Right ventricle myocardium inferior (tissue), 1 donor: ENCODE measurements at regions not wholly inside any gene's neighbourhood (a gene's known extent, or its start where the extent isn't known, plus 50 kb on each side); places are given as distances from the start of the nearest gene placed in this dataset.

Source experiments
- ATAC-seq: fragments of 200-7000 bp; cut with Tn5 transposase; one replicate; pipeline ENCODE4 v1.9.1; 2020; ENCODE audit warnings: mild to moderate bottlenecking, moderate library complexity
- DNase-seq: peaks from one replicate; pipeline ENCODE4 v3.0.0; 2021; ENCODE audit errors: missing footprints
- intact Hi-C: fragments of 100-400 bp; cut with DNase I; formaldehyde crosslinking; loops from one replicate; pipeline ENCODE4 v1.11.0; 2022
- donor health status: DM: no; HTN: yes; CAD: no; lungs with severe emphysema.

DNA sequence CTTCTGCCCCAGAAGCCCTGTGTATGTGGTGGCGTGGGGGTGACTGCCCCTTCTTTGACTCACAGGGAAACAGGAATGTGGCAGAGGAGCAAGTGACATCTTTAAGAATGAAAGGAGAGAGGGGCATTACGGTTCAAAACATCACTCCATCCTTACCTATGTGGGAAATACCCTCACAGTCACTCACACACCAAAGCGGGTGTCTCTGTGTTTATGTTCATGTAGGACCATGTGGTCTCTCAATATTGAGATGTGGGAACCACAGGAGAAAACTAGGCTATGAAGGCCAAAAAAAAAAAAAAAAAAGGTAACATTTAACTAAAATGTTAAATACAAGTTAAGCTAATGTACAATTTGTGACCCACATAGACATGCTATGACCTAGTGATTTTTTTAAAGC, 153.6 kb upstream of the GPR12 start:
- DNase-seq = no peak
- ATAC-seq = no peak
- intact Hi-C loops = no loop called here

GRCh38 chr13:26910754-26911465, 150.3 kb upstream of the GPR12 start:
- DNase-seq = no peak
- no peak for ATAC-seq

GRCh38 chr13:26909477-26909876, 148.9 kb upstream of the GPR12 start:
- intact Hi-C loops = no loop called here
- ATAC-seq = no peak
- no peak for DNase-seq

More at GRCh38 chr13:26910754-26911465, 150.3 kb upstream of the GPR12 start:
- intact Hi-C loops = no loop called here

GRCh38 chr13:26908126-26908525, 147.5 kb upstream of the GPR12 start:
- ATAC-seq = no peak
- intact Hi-C loops = no loop called here

DNA sequence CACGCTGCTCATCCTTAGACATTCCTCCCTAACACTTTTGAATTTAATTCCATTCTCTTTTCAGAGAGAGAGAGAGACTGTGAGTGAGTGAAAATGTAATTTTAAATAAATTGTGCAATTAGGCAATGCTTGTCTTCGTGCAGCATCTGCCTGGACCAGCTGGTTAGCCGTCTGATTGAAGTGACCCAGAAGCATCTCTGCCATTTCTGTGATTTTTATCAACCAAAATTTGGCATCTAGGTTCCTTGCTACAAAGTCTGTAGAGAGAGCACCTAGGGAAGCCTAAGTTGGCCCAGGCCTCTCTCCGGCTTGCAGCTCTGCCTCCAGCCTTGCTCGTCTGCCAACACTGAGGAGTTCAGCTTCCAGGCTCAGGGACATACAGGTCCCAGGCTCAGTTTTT, 138.6 kb upstream of the GPR12 start:
- intact Hi-C loops = no loop called here
- DNase-seq = no peak
- ATAC-seq = no peak

More at GRCh38 chr13:26908126-26908525, 147.5 kb upstream of the GPR12 start:
- no peak for DNase-seq

- ATAC-seq (no peak), DNase-seq (no peak)
- intact Hi-C loops = no loop called here
Observed at GRCh38 chr13:26897706-26898550, 137.3 kb upstream of the GPR12 start.

GRCh38 chr13:26896986-26897668, 136.5 kb upstream of the GPR12 start:
- no peak for DNase-seq
- ATAC-seq = no peak
- intact Hi-C loops = no loop called here

DNA sequence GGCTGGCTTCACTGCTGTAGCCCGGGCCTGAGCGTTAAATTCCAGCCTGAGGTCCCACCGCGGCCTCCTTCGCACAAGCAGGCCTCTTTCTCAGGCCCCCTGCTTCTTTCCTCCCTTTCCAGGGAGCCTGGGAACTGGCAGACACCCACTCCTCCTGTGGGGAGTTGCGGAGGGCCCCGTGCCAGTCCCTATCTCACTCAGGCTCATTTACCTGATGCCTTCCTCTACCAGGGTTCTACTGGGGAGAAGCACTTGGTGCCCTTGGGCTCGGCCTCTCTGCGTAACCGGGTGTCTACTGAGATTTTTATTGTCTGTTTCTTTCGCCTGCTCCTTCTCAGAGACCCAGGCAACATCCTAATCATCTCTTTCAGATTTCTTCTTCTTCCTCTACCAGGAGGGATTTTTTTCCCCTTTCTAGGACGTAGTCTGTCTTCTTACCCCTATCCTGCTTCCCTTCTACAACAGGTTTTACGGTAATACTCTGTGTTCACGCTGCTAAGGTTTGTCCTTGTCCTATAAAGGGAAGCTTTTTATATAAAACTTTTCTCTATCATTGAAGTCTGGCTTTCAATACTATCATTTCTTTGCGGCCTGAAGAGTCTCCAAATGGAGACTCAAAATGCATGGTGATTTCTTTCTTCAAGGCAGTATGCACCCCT, 135.4 kb upstream of the GPR12 start:
- ATAC-seq = no peak
- DNase-seq = no peak

DNA sequence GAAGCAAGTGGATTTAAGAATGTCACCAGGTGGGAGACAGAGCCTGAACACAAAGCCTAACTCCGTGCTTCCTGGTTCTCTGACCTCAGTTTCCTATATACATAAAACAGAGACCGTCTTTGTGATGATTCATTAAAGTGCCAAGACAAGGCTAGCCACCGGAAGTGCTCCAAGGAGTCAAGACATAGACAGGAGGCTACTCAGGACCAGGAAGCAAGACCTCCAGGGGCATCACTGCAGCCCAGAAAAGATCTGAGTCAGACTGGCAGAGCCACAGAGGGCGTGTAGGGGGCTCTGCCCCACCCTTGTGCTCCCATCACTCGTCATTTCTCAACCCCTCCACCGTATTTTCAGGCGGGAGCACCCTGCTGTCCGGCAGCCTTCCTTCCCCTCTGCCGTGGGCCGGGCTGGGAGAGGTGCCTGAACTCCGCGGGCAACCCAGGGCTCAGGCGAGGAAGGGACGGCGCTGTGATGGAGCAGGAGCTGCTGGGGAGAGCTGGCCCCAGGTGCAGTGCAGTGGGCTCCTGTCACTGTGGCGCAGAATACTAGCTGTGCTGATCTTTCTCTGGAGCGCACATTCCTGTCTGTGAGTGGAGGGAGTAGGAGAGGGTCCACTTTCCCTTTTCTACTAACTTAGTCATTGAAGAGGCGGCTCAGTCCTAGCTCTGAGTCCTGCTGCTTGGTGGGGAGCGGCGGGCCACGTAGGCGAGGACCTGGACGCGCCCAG, 134.7 kb upstream of the GPR12 start:
- intact Hi-C loops = no loop called here

More for the DNA sequence above, 135.4 kb upstream of the GPR12 start:
- intact Hi-C loops = no loop called here

DNA sequence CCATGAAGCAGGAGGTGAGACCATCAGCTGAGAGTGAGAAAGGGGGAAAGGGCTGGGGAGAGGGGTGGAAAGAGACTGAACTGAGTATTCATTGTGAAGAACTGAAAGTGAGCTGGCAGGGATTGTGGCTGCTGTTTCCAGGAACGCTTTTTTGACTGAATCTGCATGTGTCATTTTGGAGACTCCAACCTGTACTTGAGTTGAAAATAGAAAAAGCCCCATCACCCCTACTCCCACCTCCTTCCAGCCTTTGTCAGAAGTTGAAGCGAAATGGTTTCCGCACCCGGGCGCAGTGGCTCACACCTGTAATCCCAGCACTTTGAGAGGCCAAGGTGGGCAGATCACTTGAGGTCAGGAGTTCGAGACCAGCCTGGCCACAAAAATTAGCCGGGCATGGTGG, 128.0 kb upstream of the GPR12 start:
- DNase-seq = no peak
- intact Hi-C loops = no loop called here
- ATAC-seq = no peak

More for the DNA sequence above, 134.7 kb upstream of the GPR12 start:
- DNase-seq (no peak), ATAC-seq (no peak)

DNA sequence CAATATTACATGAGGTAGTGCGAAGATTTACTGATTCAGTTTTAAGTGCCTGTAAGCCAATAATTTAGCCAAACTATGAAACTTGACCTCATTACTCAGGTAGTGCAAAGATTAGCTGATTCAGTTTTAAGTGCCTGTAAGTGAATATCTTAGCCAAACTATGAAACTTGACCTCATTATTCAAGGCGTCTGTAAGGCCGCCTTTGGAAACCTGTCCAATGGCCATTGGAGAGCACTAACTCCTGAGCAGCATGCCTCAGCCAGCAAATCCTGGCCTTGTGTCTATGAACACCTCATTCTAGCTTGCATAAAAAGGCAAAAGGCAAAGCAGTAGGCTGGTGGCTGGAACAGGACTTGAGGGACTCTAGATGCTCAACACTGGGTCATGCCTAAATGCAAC, 127.0 kb upstream of the GPR12 start:
- DNase-seq (no peak), ATAC-seq (no peak)
- intact Hi-C loops = no loop called here

GRCh38 chr13:26883613-26884257, 123.1 kb upstream of the GPR12 start:
- no peak for ATAC-seq
- intact Hi-C loops = no loop called here
- no peak for DNase-seq

- DNase-seq (no peak), ATAC-seq (no peak)
- intact Hi-C loops = no loop called here
Observed at GRCh38 chr13:26882731-26883130, 122.1 kb upstream of the GPR12 start.

DNA sequence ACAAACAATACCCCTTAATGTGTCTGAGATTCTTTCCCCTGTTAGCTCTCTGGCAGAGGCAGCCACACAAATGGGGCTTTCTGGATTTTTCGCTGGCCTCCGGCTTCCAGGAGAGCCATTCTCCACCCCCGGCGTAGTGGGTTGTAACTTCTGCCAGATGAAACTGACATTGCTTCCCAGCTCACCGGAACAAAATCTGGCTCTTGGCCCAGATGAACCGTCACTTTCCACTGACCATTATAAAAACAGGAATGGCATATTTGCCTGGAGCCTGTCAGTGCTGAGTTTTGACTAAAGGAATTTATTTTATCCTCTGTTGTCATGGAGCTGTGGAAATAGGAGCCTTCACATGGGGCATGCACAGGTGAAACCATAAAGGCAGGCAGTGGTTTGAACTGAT, 120.6 kb upstream of the GPR12 start:
- ATAC-seq (no peak), DNase-seq (no peak)
- intact Hi-C loops = no loop called here

- DNase-seq = no peak
- intact Hi-C loops = no loop called here
- ATAC-seq = no peak
Observed at GRCh38 chr13:26880735-26881134, 120.1 kb upstream of the GPR12 start.

- intact Hi-C loops = no loop called here
- DNase-seq (no peak), ATAC-seq (no peak)
Observed at GRCh38 chr13:26878438-26878837, 117.9 kb upstream of the GPR12 start.

DNA sequence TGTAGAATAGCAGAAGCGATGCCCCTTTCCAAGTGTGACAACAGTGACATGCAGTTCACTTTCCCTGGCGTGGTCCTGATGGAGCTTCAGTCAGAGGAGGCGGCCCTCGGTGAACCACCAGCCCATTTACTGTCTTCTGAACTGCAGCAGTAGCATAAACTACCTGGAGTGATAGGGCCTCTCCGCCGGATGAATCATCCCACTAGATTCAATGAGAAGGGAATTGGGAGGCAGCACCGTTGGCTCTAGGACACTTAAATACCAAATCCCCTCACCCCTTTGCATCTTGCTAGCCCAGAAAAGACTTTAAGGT, 112.8 kb upstream of the GPR12 start:
- DNase-seq = no peak
- intact Hi-C loops = loop anchor here (1.0 kb wide), 1 partner anchor 166 kb away; no protein-coding TSS in a partner anchor
- ATAC-seq = no peak
